CD4-positive, alpha-beta T cell treated with Interleukin-6 for 4 hours (primary cell): ENCODE measurements at regions not wholly inside any gene's neighbourhood (a gene's known extent, or its start where the extent isn't known, plus 50 kb on each side); places are given as distances from the start of the nearest gene placed in this dataset.

Source experiments
- DNase-seq: peaks from one replicate; pipeline ENCODE4 v3.0.0-alpha.2; 2020; ENCODE audit warnings: mixed read lengths

DNA sequence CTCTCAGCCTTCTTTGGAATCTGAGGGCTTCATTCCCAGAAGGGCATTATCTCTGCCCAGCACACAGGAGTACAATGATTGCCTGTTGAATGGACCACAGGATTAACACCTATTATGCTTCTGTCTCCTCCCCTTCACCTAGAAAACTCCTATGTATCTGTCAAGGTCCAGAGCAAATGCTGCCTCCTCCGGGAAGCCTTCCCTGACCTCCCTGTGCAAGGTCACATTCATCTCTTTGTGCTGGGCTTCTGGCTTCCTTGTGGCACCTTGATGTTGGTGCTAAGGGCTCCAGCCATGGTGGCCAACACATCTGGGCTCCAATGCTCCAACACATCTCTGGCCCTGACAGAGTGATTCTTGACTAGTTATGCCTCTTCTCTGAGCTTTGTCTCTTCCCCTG lies 49.9 kb upstream of the ATP2B2 start:
- no peak for DNase-seq

DNA sequence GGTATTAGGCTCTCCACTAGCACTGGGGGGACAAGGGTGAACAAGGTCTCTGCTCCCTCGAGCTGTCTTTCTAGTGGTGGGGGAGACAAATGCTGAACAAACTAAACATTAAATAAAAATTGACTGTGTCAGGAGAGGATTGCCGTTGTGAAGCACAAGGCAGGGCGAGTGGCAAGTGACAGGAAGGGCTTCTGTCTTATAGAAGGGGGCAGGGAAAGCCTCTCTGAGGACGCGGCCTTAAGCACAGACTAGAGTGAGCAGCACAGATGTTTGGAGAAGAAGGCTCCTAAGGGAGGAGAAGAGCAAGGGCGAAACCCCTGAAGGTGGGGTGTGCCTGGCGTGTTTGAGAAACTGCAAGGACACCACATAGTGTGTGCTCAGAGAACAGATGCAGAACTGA lies 50.9 kb upstream of the ATP2B2 start:
- no peak for DNase-seq

DNA sequence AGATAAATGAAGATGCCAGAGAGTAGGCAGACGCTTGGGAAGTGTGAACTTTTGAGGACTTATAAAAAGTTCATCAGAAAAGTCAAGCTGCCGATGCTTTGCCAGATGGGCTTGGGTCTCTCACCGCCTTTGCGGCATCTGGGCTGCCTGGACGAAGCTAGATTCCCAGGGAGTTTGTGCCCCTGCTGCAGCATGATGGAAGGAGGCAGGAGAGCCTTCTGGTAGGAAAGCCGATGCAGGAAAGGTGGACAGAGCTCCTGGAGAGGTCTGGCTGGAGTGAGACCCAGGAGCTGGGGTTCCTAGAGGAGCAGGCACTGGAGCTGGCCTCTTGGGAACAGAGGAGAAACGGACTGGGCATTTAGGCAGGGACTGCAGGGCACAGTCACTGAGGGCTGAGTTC lies 51.9 kb upstream of the ATP2B2 start:
- no peak for DNase-seq

DNA sequence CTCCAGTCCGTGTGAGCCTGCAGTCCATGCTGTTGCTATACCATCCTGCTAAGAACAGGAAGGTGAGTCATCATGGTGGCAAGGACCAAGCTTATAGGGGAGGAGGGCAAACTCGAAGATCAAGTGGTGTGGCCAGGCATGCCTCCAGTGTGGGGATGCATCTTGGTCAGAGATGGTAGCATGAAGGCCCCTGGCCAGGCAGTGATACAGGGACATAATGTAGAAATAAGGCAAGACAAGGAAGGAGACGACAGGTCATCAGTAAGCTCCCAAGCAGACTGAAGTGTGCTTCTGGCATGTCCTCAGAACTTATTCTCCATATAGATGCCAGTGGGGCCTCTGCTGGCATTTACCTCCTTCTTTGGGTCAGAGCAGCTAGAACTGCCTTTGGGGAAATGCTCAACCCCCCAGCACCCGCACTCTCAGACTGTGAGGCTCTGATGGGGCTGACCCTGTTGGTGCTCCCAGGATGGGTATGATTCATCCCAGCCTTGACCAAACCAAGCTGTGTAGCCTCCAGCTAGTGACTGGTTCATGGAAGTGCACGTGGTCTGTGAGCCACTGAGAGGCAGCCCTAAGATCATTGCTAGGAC lies 52.5 kb upstream of the ATP2B2 start:
- peak; percentile 7 for DNase-seq

DNA sequence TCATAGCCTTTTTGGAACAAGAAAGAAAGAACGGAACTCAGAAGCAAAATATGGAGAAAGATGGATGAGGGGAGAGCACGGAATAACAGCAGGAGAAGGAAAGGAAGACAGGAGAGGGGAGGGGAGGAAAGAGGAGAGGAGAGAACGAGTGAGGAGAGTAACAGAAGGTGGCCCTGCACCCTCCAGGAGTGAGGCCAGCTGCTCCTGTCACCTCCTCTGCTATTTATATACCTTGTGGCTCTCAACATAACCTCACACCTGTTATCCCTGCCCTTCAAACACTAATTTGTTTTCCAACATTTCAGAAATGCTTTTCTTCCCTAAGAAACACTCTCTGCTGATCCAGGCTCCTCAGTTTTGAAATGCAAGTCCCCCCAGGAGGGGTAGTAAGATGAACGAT lies 53.4 kb upstream of the ATP2B2 start:
- no peak for DNase-seq

DNA sequence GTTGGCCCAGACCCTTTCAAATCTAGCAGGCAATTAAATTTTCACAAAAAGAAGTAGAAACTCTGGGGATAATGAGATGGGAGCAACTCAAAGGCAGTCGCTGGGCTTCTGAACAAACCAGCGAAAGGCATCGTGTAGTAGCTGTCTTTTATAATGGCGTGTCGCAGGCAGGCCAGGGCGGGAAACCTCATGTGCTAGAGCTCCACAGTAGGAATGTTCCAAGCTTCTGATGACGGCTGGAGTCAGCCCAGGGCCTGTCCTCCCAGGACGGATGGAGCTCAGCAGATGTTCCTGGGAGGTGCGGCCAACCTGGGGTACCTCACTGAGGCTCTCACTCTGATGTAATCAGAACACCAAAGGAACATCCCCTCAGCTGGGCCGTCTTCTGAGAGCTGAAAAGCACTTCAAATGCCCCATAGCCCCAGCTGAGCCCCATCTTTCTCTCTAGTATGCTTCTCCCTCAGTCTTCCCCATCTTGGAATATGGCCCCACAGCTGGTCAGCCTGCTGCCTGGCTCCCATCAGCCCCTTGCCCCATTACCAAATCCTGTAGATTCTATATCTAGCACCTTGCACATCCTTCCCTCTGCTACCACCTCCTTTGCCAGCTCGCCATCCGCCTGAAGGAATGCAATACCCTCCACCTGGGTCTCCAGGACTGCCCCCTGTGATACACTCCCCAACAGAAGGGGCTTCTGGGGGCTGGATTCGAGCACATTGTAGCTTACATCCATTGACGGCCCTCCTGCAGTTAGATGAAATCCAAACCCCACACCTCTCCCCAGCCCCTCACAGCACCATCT lies 54.9 kb upstream of the ATP2B2 start:
- no peak for DNase-seq

DNA sequence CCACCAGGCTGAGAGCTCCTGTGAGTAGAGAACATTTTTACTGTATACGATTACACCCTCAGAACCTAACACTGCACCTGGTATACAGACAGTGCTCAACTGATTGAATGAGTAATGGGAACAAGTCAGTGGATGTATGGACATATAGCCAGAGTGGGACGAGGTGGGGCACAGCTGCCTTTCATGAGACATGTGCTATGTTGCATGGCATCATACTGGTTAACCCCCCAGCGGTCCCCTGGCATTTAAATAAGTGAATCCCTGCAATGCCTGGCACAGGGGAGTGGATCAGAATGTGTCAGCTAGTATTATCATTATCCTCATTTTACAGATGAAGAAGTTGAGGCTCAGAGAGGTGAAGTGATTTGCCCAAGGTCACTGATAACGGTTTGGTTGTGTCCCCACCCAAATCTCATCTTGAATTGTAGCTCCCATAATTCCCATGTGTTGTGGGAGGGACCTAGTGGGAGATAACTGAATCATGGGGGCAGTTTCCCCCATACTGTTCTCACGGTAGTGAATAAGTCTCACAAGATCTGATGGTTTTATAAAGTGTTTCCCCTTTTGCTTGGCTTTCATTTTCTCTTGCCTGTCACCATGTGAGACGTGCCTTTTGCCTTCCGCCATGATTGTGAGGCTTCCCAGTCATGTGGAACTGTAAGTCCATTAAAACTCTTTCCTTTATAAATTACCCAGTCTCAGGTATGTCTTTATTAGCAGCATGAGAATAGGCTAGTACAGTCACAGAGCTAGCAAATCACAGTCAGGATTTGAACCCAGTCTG lies 56.0 kb upstream of the ATP2B2 start:
- DNase-seq: no peak

DNA sequence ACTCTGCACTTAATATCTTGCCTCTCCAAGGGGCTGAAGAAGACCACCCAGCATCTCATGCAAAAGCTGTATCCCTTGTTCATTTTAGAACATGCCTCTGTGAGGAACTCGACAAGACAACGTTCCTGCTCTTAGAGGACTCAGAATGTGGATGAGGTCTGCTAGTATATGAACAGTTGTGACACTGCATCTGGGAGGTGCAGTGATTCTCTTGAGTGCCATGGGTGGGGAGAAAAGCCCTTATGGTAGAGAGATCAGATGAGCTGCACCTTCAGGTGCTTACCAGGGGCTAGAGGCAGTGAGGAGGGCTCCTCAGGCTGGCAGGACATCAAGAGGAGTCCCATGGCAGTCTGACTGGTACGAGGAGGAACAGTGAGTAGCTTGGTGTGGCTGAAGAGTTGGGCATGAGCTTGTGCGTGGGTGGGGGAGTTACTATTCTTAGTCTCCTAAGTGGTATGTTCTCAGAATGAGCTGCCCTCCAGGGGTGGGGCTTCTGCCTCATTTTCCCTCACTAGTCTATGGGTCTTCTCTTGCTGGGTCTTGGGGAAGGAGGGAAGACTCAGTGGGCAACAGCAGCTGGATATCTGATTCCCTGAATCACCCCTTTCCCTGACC lies 56.7 kb upstream of the ATP2B2 start:
- no peak for DNase-seq

DNA sequence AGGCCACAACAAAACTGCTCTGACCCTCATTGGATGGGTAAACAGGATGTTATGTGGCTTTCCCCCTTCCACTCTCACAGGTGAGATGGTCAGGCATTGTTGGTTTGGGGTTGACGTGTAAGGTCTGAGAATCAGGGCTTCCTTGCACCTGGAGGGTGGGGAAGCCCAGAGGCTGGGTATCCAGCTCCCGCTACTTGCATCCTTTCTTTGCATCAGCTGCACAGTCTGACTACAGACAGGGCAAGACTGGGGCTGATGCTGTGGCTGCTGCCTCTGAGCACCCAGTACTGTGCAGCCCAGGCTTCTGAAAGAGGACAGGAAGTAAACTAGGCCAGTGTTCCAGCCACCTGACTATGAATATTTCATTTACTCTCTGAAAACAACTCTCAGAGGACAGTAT lies 58.0 kb upstream of the ATP2B2 start:
- no peak for DNase-seq

DNA sequence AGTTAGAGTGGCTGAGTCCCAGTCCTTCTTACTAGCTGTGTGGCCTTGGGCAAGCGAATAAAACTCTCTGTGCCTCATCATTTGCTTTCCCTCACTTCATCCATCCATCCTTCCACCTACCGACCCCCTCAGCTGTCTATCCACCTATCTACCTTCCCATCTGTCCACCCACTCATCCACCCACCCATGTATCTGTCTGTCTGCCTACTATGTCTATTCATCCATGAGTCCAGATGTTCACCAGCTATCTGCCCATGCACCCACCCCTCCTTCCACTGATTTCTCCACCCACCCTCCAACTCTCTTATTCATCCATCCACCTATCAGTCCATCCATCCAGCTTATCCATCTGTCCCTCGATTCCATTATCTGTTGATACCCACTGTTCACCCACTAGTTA lies 60.4 kb upstream of the ATP2B2 start:
- no peak for DNase-seq

DNA sequence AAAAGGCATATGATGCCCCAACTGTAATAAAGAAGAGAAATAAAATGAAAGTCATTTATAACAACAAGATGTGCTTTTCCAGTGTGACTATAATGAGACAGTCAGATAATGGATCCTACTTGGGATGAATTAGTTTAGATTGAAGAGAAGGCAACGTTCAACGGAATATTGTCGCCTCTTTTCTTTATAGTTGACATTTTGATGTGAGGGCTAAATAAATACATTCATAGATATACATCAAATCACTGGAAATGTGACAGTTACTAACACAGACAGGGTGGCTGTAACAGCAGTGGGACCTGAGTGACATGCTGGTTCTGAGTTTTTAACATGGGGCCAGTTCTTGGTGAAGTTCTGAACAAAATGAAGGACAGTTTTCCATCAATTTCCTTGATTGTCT lies 61.1 kb upstream of the ATP2B2 start:
- DNase-seq: no peak

DNA sequence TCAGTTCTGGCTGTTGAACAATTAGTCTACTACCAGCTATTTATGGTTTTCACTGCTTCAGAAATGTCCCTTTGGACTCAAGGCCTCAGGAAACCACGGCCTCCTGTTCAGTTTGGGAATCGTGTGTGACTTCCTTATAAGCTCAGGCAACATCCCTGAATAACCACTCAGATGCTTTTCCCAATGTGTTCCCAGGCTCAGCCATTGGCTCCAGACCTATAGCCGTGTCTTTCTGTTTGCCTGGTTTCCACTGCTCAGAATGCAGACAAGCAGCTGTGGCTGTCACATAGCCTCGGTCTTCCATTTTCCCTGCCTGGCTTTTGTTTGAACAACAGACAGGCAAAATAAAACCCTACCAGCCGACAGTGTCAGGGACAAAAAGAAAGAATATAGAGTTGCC lies 63.2 kb upstream of the ATP2B2 start:
- no peak for DNase-seq

DNA sequence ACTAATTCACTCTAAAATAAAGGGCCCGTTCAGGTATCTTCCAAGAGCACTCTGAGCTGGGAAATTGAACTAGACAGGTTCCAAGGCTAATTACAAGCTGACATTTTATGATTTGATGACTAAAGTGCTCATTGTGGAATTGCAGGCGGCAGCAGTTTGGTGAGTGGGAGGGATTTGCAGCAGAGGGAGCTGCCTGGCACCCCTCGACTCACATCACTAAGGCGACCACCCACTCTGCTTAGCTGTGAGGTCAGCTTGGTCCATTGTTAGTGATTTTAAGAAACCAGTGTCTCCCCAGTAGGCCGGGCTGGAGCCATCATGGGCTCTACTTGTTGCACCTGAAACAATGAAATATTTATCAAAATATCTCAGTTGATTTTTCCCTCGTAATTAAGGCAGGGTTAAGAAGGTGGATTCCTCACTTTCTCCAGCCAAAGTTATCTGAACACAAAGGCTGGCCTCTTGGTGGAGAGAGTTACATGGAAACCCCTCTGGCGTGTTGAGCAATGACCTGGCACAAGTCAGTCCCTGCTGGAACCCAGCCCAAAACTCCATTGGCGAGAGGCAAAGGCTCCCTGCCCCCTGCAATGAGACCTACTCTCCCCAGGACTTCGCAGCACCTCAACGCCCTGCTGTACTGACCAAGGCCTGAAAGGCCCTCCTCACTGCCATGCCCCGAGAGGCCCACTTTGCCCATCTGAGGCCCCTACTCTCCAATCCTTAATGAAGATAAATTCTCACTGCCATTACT lies 65.0 kb upstream of the ATP2B2 start:
- DNase-seq: no peak

DNA sequence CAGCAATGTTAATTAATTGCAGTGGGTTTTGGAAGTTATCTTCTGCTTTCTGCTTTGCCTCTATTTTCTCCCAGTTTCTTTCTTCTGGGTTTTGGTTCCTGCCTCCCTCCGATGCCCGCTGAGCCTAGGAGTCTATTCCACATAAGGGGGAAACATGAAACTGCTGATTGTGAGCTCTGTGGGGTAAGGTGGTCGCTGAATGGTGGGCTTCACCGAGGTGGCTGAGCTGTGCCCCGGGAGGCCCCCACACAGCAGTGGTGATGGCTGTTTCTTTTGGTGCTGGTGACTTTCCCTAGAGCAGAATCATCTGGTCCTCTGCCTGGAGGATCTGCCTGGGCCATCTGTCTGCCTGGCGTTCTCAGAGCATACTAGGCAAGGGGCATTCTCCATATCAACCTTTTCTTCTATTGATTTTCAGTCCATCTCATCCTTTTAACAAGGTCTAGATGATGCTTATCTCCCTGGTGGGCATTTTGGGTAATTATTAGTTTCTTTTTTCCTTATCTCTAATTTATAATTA lies 68.8 kb upstream of the ATP2B2 start:
- no peak for DNase-seq

DNA sequence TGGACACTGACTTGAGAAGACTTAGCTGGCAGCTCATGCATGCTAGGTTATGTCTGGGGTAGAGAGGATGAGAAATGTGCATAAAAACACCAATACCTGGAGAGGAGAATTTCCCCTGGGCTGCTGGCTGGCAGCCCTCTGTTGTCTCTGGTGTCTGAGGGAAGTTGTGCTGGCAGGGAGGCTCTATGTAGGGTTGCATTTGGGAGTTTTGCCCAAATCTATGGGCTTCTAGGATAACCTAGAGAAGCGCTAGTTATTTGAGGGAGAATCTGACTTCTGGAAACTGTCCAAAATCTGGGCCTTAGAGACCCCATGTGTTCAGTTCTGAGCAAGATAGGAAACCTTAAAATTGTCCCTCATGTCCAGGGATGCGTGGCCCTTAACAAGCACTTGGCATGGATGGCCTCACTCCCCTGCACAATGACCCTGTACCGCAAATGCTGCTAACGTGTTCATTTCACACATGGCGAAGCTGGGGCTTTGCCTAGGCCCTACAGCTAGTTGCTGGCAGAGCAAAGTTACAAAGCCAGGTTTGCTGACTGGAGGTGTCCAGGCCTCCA lies 70.3 kb upstream of the ATP2B2 start:
- no peak for DNase-seq

DNA sequence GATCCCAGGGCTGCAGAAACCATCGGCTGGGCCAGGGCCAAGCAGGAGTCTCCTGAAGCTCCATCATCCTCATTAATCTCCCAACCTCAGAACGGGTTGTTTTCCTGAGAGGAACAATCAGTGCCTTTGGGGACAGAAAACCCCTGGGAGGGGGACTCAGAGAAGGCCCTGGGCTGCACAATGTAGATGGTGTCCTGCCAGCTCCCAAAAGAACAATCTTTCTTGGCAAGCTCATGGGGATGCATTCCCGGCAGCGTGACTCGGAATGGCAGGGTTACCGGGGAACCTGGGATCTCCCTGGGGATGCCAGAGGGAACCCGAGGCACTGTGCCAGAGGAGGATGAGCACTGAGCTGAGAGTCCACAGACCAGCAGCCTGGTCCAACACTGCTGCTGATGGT lies 72.1 kb upstream of the ATP2B2 start:
- DNase-seq: no peak

DNA sequence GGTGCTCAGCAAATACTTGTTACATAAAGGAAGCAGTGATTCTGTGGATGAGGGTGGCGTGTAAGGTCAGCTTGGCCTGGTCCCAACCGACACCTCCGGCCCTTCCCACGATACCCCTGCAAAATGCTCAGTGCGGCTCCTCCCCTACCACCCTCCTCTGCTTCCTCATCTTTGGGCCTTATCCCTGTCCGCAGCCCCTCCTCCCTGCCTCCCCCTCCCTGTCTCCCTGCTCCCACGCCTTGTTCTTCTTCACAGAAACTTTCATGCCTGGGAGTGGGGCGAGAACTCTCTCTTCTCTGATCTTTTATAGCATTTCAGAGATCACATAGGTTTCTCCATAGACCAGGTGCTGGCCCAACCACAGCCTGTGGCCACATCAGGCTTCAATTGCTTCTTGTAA lies 75.0 kb upstream of the ATP2B2 start:
- no peak for DNase-seq

DNA sequence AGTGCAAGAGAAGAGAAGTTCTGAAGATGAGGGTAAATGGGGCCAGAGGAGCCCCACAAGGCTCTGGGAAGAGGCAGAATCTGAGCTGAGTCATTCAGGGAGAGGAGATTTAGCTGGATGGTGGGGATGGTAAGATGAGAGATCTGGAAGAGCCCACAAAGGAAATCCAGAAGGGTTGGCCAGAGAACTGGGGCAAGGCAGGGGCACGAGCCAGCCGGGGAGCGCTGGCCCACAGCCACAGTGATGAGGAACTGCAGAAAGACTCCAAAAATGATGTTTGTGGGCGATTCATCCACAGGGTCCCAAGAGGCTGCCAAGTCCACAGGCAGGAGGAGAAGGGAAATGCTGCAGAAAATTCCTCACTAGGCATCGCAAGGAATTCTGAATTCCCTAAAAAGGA lies 75.9 kb upstream of the ATP2B2 start:
- no peak for DNase-seq

DNA sequence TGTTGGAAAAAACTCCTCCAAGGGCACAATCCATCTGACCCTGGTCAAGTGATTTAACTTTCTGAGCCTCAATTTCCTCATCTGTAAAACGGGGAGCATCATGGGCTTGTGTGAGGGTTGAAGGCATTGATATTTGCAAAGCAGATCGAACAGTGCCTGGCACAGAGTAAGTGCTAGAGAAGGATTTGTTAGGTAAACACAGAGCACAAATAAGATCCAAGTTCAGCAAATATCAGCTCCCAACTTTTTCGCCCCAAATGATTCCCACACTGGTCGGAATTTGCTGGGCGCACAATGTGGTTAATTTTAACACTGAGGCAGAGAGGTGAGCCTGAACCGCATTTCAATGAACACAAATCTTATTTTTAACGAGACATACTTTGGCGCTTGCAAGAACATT lies 76.3 kb upstream of the ATP2B2 start:
- no peak for DNase-seq

DNA sequence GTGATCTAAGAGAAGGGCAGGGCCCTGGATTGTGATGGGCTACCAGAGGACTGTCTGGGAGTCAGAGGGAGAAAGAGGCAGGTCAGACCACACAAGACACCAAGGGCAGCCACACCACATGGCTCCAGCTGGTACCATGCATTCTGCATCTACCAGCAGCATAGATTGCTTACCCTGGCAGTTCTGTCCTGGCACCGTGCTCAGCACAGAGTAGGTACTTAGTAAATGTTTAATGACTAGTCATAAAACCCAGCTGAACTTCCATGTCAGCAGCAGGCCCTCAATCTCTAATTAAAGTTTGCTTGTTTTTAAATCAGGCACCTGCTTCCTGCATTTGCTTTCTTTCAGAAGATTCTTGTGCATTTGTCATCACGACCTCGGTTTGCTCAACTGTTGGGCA lies 77.3 kb upstream of the ATP2B2 start:
- DNase-seq: no peak

DNA sequence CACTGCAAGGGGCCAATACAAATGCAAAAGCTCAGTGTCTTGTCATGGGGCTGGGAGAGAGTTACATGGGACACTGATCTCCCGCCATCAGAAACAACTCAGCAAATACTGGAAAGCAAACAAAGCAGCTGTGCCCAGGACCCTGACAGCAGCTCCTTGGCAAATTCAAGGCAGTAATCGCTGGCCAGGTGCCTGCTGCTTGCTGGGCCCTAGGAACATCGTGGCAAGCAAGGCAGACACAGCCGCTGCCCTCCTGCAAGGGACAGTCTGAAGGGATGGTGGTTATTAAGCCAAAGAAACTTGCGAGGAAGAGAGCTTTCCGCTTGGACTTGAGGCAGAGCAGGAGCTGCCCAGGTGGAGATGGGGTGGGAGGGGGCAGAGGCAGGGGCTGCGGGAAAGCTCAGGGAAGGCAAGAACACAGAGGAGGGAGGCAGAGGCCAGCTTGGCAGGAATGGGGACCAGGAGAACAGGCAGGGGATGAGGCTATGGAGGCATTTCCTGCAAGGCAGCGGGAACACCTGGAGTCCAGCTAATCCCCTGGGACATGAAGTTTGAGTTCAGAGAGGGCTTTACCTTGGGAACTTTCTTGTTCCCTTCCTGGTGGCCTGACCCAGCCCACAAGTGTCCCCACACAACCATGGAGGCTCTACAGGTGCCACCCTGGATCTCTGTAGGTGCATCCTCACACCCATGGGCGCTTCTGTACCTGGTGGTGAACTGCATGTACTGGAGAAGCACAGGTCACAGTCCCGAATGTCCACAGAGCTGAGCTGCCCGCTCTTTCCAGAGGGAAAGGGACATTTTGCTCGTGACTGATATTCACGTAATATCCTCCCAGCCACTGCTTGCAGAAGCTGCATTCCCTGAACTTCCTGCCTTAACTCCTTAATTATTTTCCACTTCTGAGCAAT lies 78.7 kb upstream of the ATP2B2 start:
- DNase-seq: no peak
